Endothelial cell (in vitro differentiated cells): ENCODE measurements at regions not wholly inside any gene's neighbourhood (a gene's known extent, or its start where the extent isn't known, plus 50 kb on each side); places are given as distances from the start of the nearest gene placed in this dataset.

Experiments
- DNase-seq: peaks from one replicate; pipeline ENCODE4 v3.0.0; 2021; ENCODE audit warnings: low spot score
- H3K27ac Mint-ChIP-seq: one replicate; pipeline ENCODE4 v1.8.0; 2021; ENCODE audit warnings: mixed read lengths, inconsistent platforms; ENCODE audit not compliant: unreplicated experiment
- H3K27me3 Mint-ChIP-seq: one replicate; pipeline ENCODE4 v1.8.0; 2021; ENCODE audit warnings: mild to moderate bottlenecking, moderate library complexity, mixed read lengths, inconsistent platforms; ENCODE audit not compliant: unreplicated experiment
- H3K36me3 Mint-ChIP-seq: one replicate; pipeline ENCODE4 v1.8.0; 2021; ENCODE audit warnings: mild to moderate bottlenecking, low read depth, mixed read lengths, inconsistent platforms; ENCODE audit not compliant: unreplicated experiment
- H3K4me1 Mint-ChIP-seq: one replicate; pipeline ENCODE4 v1.8.0; 2021; ENCODE audit warnings: mild to moderate bottlenecking, mixed read lengths, inconsistent platforms; ENCODE audit not compliant: unreplicated experiment
- H3K4me3 Mint-ChIP-seq: one replicate; pipeline ENCODE4 v1.8.0; 2021; ENCODE audit warnings: mild to moderate bottlenecking, mixed read lengths, inconsistent platforms; ENCODE audit not compliant: unreplicated experiment
- H3K9me3 Mint-ChIP-seq: one replicate; pipeline ENCODE4 v1.8.0; 2021; ENCODE audit warnings: mixed read lengths, inconsistent platforms; ENCODE audit not compliant: unreplicated experiment
- TF ChIP-seq, protein P1 (sequence below): fragments of 200-600 bp; sonication (generic); IDR thresholded peaks from one replicate; pipeline ENCODE4 v1.5.0; 2021; ENCODE audit warnings: antibody characterized with exemption; ENCODE audit not compliant: unreplicated experiment

DNA sequence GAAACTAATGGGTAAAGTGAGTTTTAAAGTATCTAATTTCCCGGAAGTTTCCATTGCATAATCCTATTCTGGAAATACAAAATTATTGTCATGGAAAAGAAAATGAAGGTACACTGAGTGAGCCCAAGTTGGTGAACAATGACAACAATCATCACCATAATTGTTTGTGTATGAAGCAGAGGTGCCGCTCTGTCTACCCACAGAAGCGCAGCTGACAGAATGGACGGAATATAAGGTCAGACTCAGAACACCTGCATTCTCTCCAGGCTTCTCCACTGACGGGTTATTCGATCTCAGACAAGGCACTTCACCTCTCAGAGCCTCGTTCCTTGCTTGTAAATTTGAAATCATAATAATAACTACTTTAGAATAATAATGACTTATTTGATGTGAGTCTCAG, 99.1 kb upstream of the NGF start:
- H3K36me3 Mint-ChIP-seq = no peaks in the 10 kb centered on the region
- no peak overlapping the region for H3K4me3 Mint-ChIP-seq
- H3K4me1 Mint-ChIP-seq = peaks cover 7% of the 10 kb centered on the region
- H3K27ac Mint-ChIP-seq = no peak overlapping the region
- no peaks in the 10 kb centered on the region for H3K9me3 Mint-ChIP-seq
- DNase-seq = no peak
- H3K27me3 Mint-ChIP-seq = peaks cover 1% of the 10 kb centered on the region
- TF ChIP-seq, protein P1, sequence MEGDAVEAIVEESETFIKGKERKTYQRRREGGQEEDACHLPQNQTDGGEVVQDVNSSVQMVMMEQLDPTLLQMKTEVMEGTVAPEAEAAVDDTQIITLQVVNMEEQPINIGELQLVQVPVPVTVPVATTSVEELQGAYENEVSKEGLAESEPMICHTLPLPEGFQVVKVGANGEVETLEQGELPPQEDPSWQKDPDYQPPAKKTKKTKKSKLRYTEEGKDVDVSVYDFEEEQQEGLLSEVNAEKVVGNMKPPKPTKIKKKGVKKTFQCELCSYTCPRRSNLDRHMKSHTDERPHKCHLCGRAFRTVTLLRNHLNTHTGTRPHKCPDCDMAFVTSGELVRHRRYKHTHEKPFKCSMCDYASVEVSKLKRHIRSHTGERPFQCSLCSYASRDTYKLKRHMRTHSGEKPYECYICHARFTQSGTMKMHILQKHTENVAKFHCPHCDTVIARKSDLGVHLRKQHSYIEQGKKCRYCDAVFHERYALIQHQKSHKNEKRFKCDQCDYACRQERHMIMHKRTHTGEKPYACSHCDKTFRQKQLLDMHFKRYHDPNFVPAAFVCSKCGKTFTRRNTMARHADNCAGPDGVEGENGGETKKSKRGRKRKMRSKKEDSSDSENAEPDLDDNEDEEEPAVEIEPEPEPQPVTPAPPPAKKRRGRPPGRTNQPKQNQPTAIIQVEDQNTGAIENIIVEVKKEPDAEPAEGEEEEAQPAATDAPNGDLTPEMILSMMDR = no peak

DNA sequence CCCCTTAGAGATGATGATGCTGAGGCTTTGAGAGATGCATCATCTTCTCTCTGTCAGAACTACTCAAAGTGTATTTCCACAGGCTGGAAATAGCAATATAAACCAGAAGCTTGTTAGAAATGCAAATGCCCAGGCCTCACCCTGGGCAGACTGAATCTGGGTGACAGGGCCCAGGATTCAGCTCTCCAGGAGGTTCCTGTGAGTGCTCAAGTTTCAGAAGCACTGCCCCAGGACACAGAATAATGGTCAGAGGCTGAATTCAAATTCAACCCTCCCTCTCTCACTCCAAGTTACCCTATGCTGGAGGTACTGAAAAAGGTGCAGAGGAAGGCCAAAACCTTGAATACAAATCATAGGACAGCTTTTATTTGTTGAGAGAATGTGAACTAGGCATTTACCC, 98.5 kb upstream of the NGF start:
- TF ChIP-seq, protein P1 = no peak
- Mint-ChIP-seq H3K9me3 (no peaks in the 10 kb centered on the region), H3K27ac (no peak overlapping the region), H3K4me1 (peaks cover 9% of the 10 kb centered on the region), H3K27me3 (peaks cover 1% of the 10 kb centered on the region), H3K4me3 (no peak overlapping the region), H3K36me3 (no peaks in the 10 kb centered on the region)
- no peak for DNase-seq

DNA sequence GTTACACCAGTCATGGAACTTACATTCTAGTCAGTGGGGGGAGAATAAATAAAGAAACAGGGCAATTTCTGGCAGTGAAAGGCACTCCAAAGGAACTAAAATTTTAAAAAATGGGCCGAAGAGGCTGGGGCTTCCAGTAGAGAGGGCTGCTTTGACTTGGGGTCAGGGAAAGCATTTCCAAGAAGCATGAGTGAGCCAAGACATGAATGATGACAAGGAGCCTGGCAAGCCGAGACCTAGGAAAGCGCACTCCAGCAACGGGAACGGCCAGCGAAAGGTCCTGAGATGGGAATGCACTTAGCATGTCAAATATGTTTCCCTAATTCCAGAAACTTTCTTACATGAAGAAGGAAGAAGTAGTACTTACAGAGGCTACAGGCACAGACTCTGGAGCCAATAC, 95.4 kb upstream of the NGF start:
- Mint-ChIP-seq H3K4me1 (peaks cover 9% of the 10 kb centered on the region), H3K36me3 (no peaks in the 10 kb centered on the region), H3K27me3 (peaks cover 1% of the 10 kb centered on the region), H3K4me3 (no peak overlapping the region), H3K27ac (no peak overlapping the region), H3K9me3 (no peaks in the 10 kb centered on the region)
- DNase-seq = no peak
- TF ChIP-seq, protein P1 = no peak

DNA sequence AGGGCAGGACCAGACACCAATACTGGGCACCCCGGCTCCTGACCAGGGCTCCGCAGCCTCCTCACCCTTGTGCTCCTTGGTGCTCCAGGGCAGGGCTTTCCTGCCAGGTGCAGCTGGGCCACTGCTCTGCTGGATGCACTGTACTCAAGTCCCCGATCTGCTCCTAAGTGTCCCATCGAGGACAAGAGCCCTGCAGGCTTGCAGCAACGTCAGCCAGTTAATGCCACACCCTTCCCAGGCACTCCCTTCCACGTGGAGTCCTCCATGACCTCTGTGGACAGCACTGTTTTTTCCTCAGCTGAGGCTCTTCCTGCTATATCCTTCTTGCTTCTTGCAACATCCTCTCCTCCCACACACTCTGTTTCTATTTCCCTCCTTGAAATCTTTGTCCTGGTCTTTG, 94.0 kb upstream of the NGF start:
- DNase-seq = no peak
- no peaks in the 10 kb centered on the region for H3K9me3 Mint-ChIP-seq

DNA sequence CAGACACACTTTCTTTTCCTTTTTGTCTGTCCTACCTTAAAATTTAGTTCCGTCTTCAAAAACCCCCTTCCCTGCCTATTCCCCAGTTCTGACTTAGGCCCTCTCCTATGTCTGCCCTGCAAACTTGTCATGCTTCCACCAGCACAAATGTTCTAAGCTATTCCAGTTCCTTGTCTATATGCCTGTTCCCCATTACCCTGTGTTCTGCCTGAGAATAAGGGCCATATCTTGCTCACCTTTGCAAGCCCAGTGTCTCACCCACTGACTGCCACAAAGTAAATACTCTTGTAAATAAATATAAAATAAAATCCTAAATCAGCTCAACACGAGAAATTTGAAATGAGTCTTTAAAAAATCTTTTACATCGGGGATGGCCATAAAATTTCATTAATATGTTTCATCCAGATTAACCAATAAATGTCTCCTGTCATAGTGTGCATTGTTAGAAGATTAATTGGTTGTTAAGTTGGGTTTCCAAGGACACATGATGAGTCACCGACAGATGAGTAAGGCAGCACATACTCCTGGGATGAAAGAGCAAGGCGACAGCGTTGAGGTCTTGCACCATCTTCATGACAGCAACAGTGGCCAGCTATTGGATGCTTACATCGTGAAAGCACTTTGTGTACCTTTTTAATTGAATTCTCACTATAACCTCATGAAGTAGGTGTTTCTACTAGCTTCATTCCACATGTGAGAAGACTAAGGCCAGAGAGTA, 92.6 kb upstream of the NGF start:
- Mint-ChIP-seq H3K27ac (no peak overlapping the region), H3K9me3 (no peaks in the 10 kb centered on the region), H3K27me3 (peaks cover 1% of the 10 kb centered on the region), H3K4me3 (no peak overlapping the region), H3K36me3 (no peaks in the 10 kb centered on the region), H3K4me1 (peaks cover 11% of the 10 kb centered on the region)
- TF ChIP-seq, protein P1 = no peak
- DNase-seq = no peak

More for the DNA sequence above, 94.0 kb upstream of the NGF start:
- TF ChIP-seq, protein P1 = no peak
- Mint-ChIP-seq H3K4me1 (peaks cover 9% of the 10 kb centered on the region), H3K4me3 (no peak overlapping the region), H3K27me3 (peaks cover 1% of the 10 kb centered on the region), H3K27ac (no peak overlapping the region), H3K36me3 (no peaks in the 10 kb centered on the region)
